Upper lobe of left lung (tissue), 4 donors: ENCODE measurements at regions not wholly inside any gene's neighbourhood (a gene's known extent, or its start where the extent isn't known, plus 50 kb on each side); places are given as distances from the start of the nearest gene placed in this dataset.

Experiments used
- CTCF ChIP-seq, 6 experiments: fragments of 450-650 bp in 4 of 6; fragments of 200-600 bp in 2 of 6; sonication (generic) in 2 of 6; IDR thresholded peaks; one replicate each; pipeline ENCODE4 v1.5.1; 2016 to 2019; ENCODE audit warnings: antibody characterized with exemption in 6 of 6
- POLR2A ChIP-seq, 4 donors: fragments of 450-650 bp; IDR thresholded peaks; one replicate each; pipeline ENCODE4 v1.5.1; 2016 to 2017; ENCODE audit warnings: antibody characterized with exemption in 4 of 4, mild to moderate bottlenecking in 2 of 4
- POLR2AphosphoS5 ChIP-seq, 2 donors: sonication (generic); formaldehyde crosslinking; IDR thresholded peaks; one replicate each; pipeline ENCODE4 v1.5.1; 2017; ENCODE audit warnings: antibody characterized with exemption in 2 of 2

GRCh38 chr20:39553120-39553519, 591.0 kb downstream of the DHX35 start:
- no peak for TF ChIP-seq CTCF (IDR thresholded peaks at IDR 0.05)
- TF ChIP-seq POLR2A (IDR thresholded peaks at IDR 0.05) = no peak
- TF ChIP-seq POLR2AphosphoS5 (IDR thresholded peaks at IDR 0.05) = no peak
